Activated CD8-positive, alpha-beta T cell treated with anti-CD3 and anti-CD28 coated beads for 36 hours (primary cell): ENCODE measurements at regions not wholly inside any gene's neighbourhood (a gene's known extent, or its start where the extent isn't known, plus 50 kb on each side); places are given as distances from the start of the nearest gene placed in this dataset.

ENCODE experiments used
- ATAC-seq: fragments of 200-7000 bp; cut with Tn5 transposase; one replicate; pipeline ENCODE4 v1.10.0; 2021; ENCODE audit warnings: mild to moderate bottlenecking, moderate library complexity
- CTCF ChIA-PET: fragments of 350-600 bp; sonication (Branson Sonifier 250); formaldehyde crosslinking; loops from one replicate; lab custom pipeline; 2021; ENCODE audit warnings: antibody characterized with exemption; lab: Charles Lee
- POLR2A ChIA-PET: fragments of 350-600 bp; sonication (Branson Sonifier 250); formaldehyde crosslinking; loops from one replicate; lab custom pipeline; 2021; ENCODE audit warnings: antibody characterized with exemption; lab: Charles Lee
- DNase-seq: peaks from one replicate; pipeline ENCODE4 v3.0.0-alpha.2; 2020
- H3K27ac Mint-ChIP-seq: one replicate; pipeline ENCODE4 v1.8.0; 2021; ENCODE audit warnings: mild to moderate bottlenecking, mixed read lengths
- H3K27me3 Mint-ChIP-seq: one replicate; pipeline ENCODE4 v1.8.0; 2021; ENCODE audit warnings: mixed read lengths
- H3K36me3 Mint-ChIP-seq: one replicate; pipeline ENCODE4 v1.8.0; 2021; ENCODE audit warnings: low read depth, mixed read lengths
- H3K4me1 Mint-ChIP-seq: one replicate; pipeline ENCODE4 v1.8.0; 2021; ENCODE audit warnings: low read depth, mixed read lengths
- H3K4me3 Mint-ChIP-seq: one replicate; pipeline ENCODE4 v1.8.0; 2021; ENCODE audit warnings: mild to moderate bottlenecking, moderate library complexity, mixed read lengths
- H3K9me3 Mint-ChIP-seq: one replicate; pipeline ENCODE4 v1.8.0; 2021; ENCODE audit warnings: mixed read lengths
- CTCF ChIP-seq: fragments of 200-600 bp; IDR thresholded peaks from one replicate; pipeline ENCODE4 v1.8.0; 2022; ENCODE audit warnings: antibody characterized with exemption, mild to moderate bottlenecking
- intact Hi-C: fragments of 100-400 bp; cut with micrococcal nuclease; formaldehyde crosslinking; loops from one replicate; pipeline ENCODE4 v1.10.0; 2022

GRCh38 chr1:79592707-79593106, 586.2 kb upstream of the ADGRL4 start:
- CTCF ChIA-PET = no interaction called here
- POLR2A ChIA-PET = no interaction called here
- Mint-ChIP-seq H3K4me3 (no peak overlapping the region), H3K4me1 (no peaks in the 10 kb centered on the region), H3K9me3 (peaks cover 3% of the 10 kb centered on the region), H3K27ac (no peak overlapping the region), H3K27me3 (no peaks in the 10 kb centered on the region), H3K36me3 (no peaks in the 10 kb centered on the region)
- intact Hi-C loops = no loop called here
- TF ChIP-seq CTCF = no peak
- DNase-seq = no peak
- no peak for ATAC-seq

- no peak overlapping the region for H3K27ac Mint-ChIP-seq
- DNase-seq = no peak
- no peaks in the 10 kb centered on the region for H3K27me3 Mint-ChIP-seq
- H3K36me3 Mint-ChIP-seq = no peaks in the 10 kb centered on the region
- TF ChIP-seq CTCF = no peak
- no peak overlapping the region for H3K4me3 Mint-ChIP-seq
- intact Hi-C loops = no loop called here
- H3K4me1 Mint-ChIP-seq = no peaks in the 10 kb centered on the region
- ChIA-PET CTCF (no interaction called here), POLR2A (no interaction called here)
- no peaks in the 10 kb centered on the region for H3K9me3 Mint-ChIP-seq
- no peak for ATAC-seq
These were observed 582.2 kb upstream of the ADGRL4 start for GRCh38 chr1:79588719-79589118.

GRCh38 chr1:79587229-79587628, 580.7 kb upstream of the ADGRL4 start:
- no peaks in the 10 kb centered on the region for H3K27me3 Mint-ChIP-seq
- no peaks in the 10 kb centered on the region for H3K36me3 Mint-ChIP-seq
- DNase-seq (no peak), ATAC-seq (no peak)
- H3K4me3 Mint-ChIP-seq = no peak overlapping the region
- intact Hi-C loops = no loop called here
- no peak for TF ChIP-seq CTCF
- H3K27ac Mint-ChIP-seq = no peak overlapping the region
- CTCF ChIA-PET = no interaction called here
- no peaks in the 10 kb centered on the region for H3K4me1 Mint-ChIP-seq
- H3K9me3 Mint-ChIP-seq = peaks cover 6% of the 10 kb centered on the region
- POLR2A ChIA-PET = no interaction called here

- Mint-ChIP-seq H3K4me1 (no peaks in the 10 kb centered on the region), H3K27me3 (no peaks in the 10 kb centered on the region), H3K9me3 (peaks cover 6% of the 10 kb centered on the region), H3K4me3 (no peak overlapping the region), H3K36me3 (no peaks in the 10 kb centered on the region), H3K27ac (no peak overlapping the region)
- CTCF ChIA-PET = no interaction called here
- POLR2A ChIA-PET = no interaction called here
- intact Hi-C loops = no loop called here
- ATAC-seq = no peak
- no peak for TF ChIP-seq CTCF
- DNase-seq = no peak
These were observed 579.3 kb upstream of the ADGRL4 start for GRCh38 chr1:79585801-79586200.

GRCh38 chr1:79575424-79575823, 568.9 kb upstream of the ADGRL4 start:
- ChIA-PET POLR2A (no interaction called here), CTCF (no interaction called here)
- H3K9me3 Mint-ChIP-seq = peaks cover 4% of the 10 kb centered on the region
- no peak for TF ChIP-seq CTCF
- no peak for ATAC-seq
- no peaks in the 10 kb centered on the region for H3K36me3 Mint-ChIP-seq
- DNase-seq = no peak
- no peak overlapping the region for H3K27ac Mint-ChIP-seq
- H3K4me3 Mint-ChIP-seq = no peak overlapping the region
- H3K4me1 Mint-ChIP-seq = no peaks in the 10 kb centered on the region
- intact Hi-C loops = no loop called here
- H3K27me3 Mint-ChIP-seq = no peaks in the 10 kb centered on the region
